PC-3 (cell line): ENCODE measurements at regions not wholly inside any gene's neighbourhood (a gene's known extent, or its start where the extent isn't known, plus 50 kb on each side); places are given as distances from the start of the nearest gene placed in this dataset.

Source experiments
- ATAC-seq: fragments of 200-7000 bp; cut with Tn5 transposase; 2 replicates; pipeline ENCODE4 v1.9.1; 2020; ENCODE audit warnings: mild to moderate bottlenecking, moderate library complexity
- BruUV-seq: library from RNA; stranded (reverse); fragments of 400-500 nt; replicated peaks from 2 replicates; lab custom pipeline; 2021; lab: Mats Ljungman, UMichigan
- CTCF ChIA-PET: fragments of 300-600 bp; sonication (Branson Sonifier 250); formaldehyde crosslinking; loops from one replicate; lab custom pipeline; 2022; ENCODE audit warnings: antibody characterized with exemption; lab: Charles Lee
- POLR2A ChIA-PET: fragments of 300-600 bp; sonication (Branson Sonifier 250); formaldehyde crosslinking; loops from one replicate; lab custom pipeline; 2022; ENCODE audit warnings: antibody characterized with exemption; ENCODE audit not compliant: unreplicated experiment; lab: Charles Lee
- DNase-seq: peaks from one replicate; pipeline ENCODE4 v3.0.0-alpha.2; 2015
- H2AFZ ChIP-seq: fragments of 300-600 bp; sonication (generic); 2 replicates; pipeline ENCODE4 v1.6.0; 2016; ENCODE audit warnings: antibody characterized with exemption, low read length
- H3F3A ChIP-seq: fragments of 300-600 bp; sonication (generic); one replicate; pipeline ENCODE4 v1.6.0; 2017; ENCODE audit warnings: antibody characterized with exemption, low read length, control low read depth, mild to moderate bottlenecking; ENCODE audit not compliant: unreplicated experiment
- H3K27ac ChIP-seq: fragments of 300-600 bp; sonication (generic); 2 replicates; pipeline ENCODE4 v1.5.1; 2016; ENCODE audit warnings: mild to moderate bottlenecking, low read length
- H3K27me3 ChIP-seq: fragments of 300-600 bp; sonication (generic); 2 replicates; pipeline ENCODE4 v1.6.1; 2016; ENCODE audit warnings: low read length, mixed read lengths
- H3K36me3 ChIP-seq: fragments of 300-600 bp; sonication (generic); 2 replicates; pipeline ENCODE4 v1.6.1; 2016; ENCODE audit warnings: low read depth, mixed run types, low read length, mixed read lengths
- H3K4me1 ChIP-seq: fragments of 300-600 bp; sonication (generic); 2 replicates; pipeline ENCODE4 v1.5.1; 2016; ENCODE audit warnings: low read length; ENCODE audit not compliant: insufficient read depth
- H3K4me2 ChIP-seq: fragments of 300-600 bp; sonication (generic); 2 replicates; pipeline ENCODE4 v1.6.0; 2016; ENCODE audit warnings: low read length
- H3K4me3 ChIP-seq: fragments of 300-600 bp; sonication (generic); 2 replicates; pipeline ENCODE4 v1.5.1; 2016; ENCODE audit warnings: mild to moderate bottlenecking, low read length, mixed read lengths
- H3K79me2 ChIP-seq: fragments of 300-600 bp; sonication (generic); 2 replicates; pipeline ENCODE4 v1.6.1; 2017; ENCODE audit warnings: low read length, mixed read lengths
- H3K9ac ChIP-seq: fragments of 300-600 bp; sonication (generic); 2 replicates; pipeline ENCODE4 v1.6.0; 2016; ENCODE audit warnings: mild to moderate bottlenecking, low read length
- H3K9me2 ChIP-seq: fragments of 300-600 bp; sonication (generic); replicated peaks from 2 replicates; pipeline ENCODE4 v1.6.1; 2016; ENCODE audit warnings: mixed run types, low read length, mixed read lengths
- H3K9me3 ChIP-seq: fragments of 300-600 bp; sonication (generic); 2 replicates; pipeline ENCODE4 v1.6.1; 2016; ENCODE audit warnings: low read length, mixed read lengths
- H4K20me1 ChIP-seq: fragments of 300-600 bp; sonication (generic); 2 replicates; pipeline ENCODE4 v1.6.1; 2016; ENCODE audit warnings: low read length, mixed read lengths
- CTCF ChIP-seq: fragments of 300-600 bp; sonication (generic); conservative IDR thresholded peaks from 2 replicates; pipeline ENCODE4 v1.5.1; 2017; ENCODE audit warnings: antibody characterized with exemption, low read depth, mild to moderate bottlenecking, low read length
- EZH2 ChIP-seq: fragments of 300-600 bp; sonication (generic); IDR thresholded peaks from one replicate; pipeline ENCODE4 v1.6.1; 2017; ENCODE audit warnings: antibody characterized with exemption, mild to moderate bottlenecking, low read length; ENCODE audit not compliant: unreplicated experiment
- EZH2phosphoT487 ChIP-seq: fragments of 300-600 bp; sonication (generic); IDR thresholded peaks from 2 replicates; pipeline ENCODE4 v1.6.1; 2018; ENCODE audit warnings: mild to moderate bottlenecking, antibody characterized with exemption, low read length, borderline replicate concordance
- intact Hi-C: fragments of 100-400 bp; cut with micrococcal nuclease; formaldehyde crosslinking; loops from 2 replicates; pipeline ENCODE4 v1.9.0; 2023

GRCh38 chr16:64459821-64460220 lies 662.0 kb downstream of the CDH11 start:
- no peak overlapping the region for H3K4me3 ChIP-seq
- H3K36me3 ChIP-seq: no peaks in the 10 kb centered on the region
- H3K79me2 ChIP-seq: no peaks in the 10 kb centered on the region
- no peak overlapping the region for H3K4me2 ChIP-seq
- ChIA-PET CTCF (no interaction called here), POLR2A (no interaction called here)
- TF ChIP-seq EZH2phosphoT487: no peak
- TF ChIP-seq EZH2: no peak
- no peak for TF ChIP-seq CTCF
- peaks cover 4% of the 10 kb centered on the region for H3K4me1 ChIP-seq
- no peaks in the 10 kb centered on the region for H4K20me1 ChIP-seq
- H3K27me3 ChIP-seq: no peaks in the 10 kb centered on the region
- no peaks in the 10 kb centered on the region for H3K9me3 ChIP-seq
- DNase-seq (no peak), ATAC-seq (no peak)
- H3F3A ChIP-seq: no peaks in the 10 kb centered on the region
- H3K27ac ChIP-seq: no peak overlapping the region
- intact Hi-C loops: loop anchor here (10.0 kb wide), 1 partner anchor 95 kb away; no protein-coding TSS in a partner anchor
- no peaks in the 10 kb centered on the region for H3K9me2 ChIP-seq
- BruUV-seq: no TSS peak
- H2AFZ ChIP-seq: no peak overlapping the region
- no peak overlapping the region for H3K9ac ChIP-seq

- no peaks in the 10 kb centered on the region for H3F3A ChIP-seq
- no peak for DNase-seq
- H3K27me3 ChIP-seq: no peaks in the 10 kb centered on the region
- BruUV-seq: no TSS peak
- H3K9ac ChIP-seq: no peak overlapping the region
- H3K79me2 ChIP-seq: no peaks in the 10 kb centered on the region
- intact Hi-C loops: loop anchor here (10.0 kb wide), 1 partner anchor 95 kb away; no protein-coding TSS in a partner anchor
- no peak overlapping the region for H3K4me3 ChIP-seq
- ChIA-PET CTCF (no interaction called here), POLR2A (no interaction called here)
- TF ChIP-seq CTCF (no peak), EZH2phosphoT487 (no peak), EZH2 (no peak)
- ATAC-seq: no peak
- H3K27ac ChIP-seq: no peak overlapping the region
- H3K9me2 ChIP-seq: no peaks in the 10 kb centered on the region
- H3K4me2 ChIP-seq: no peak overlapping the region
- H2AFZ ChIP-seq: no peak overlapping the region
- H3K36me3 ChIP-seq: no peaks in the 10 kb centered on the region
- no peaks in the 10 kb centered on the region for H4K20me1 ChIP-seq
- H3K4me1 ChIP-seq: peaks cover 8% of the 10 kb centered on the region
- H3K9me3 ChIP-seq: no peaks in the 10 kb centered on the region
Measured at GRCh38 chr16:64459402-64459801, 662.5 kb downstream of the CDH11 start.

- no peaks in the 10 kb centered on the region for H3K9me2 ChIP-seq
- peaks cover 27% of the 10 kb centered on the region for H3K4me1 ChIP-seq
- no peaks in the 10 kb centered on the region for H3K36me3 ChIP-seq
- no peaks in the 10 kb centered on the region for H3F3A ChIP-seq
- TF ChIP-seq EZH2phosphoT487 (no peak), CTCF (peak; percentile 67)
- no peaks in the 10 kb centered on the region for H4K20me1 ChIP-seq
- no peak overlapping the region for H3K9ac ChIP-seq
- peak overlapping the region; percentile 7; the same call in 1 of the 2 replicates for H3K4me2 ChIP-seq
- H2AFZ ChIP-seq: no peak overlapping the region
- intact Hi-C loops: loop anchor here (1.0 to 10.0 kb wide), 2 partner anchors 90 to 366 kb away; no protein-coding TSS in a partner anchor
- ATAC-seq (peak; percentile 91), DNase-seq (peak; percentile 76)
- no peak overlapping the region for H3K27ac ChIP-seq
- CTCF ChIA-PET: interaction anchor here (0.7 kb wide), 1 partner anchor 231 kb away, joined by 3 read pairs; no protein-coding TSS in a partner anchor
- no TSS peak for BruUV-seq
- no peaks in the 10 kb centered on the region for H3K27me3 ChIP-seq
- H3K79me2 ChIP-seq: no peaks in the 10 kb centered on the region
- H3K9me3 ChIP-seq: no peaks in the 10 kb centered on the region
- POLR2A ChIA-PET: no interaction called here
- no peak overlapping the region for H3K4me3 ChIP-seq
Measured at GRCh38 chr16:64455275-64455674, 666.6 kb downstream of the CDH11 start.
